ENCODE measurements at regions not wholly inside any gene's neighbourhood (a gene's known extent, or its start where the extent isn't known, plus 50 kb on each side); places are given as distances from the start of the nearest gene placed in this dataset.

- H3K4me3 ChIP-seq (ENCODE audit: low read depth, low read length, poor library complexity, severe bottlenecking) = no peak overlapping the region
- no peak overlapping the region for H3K27ac ChIP-seq (ENCODE audit: low read depth, low read length, poor library complexity, severe bottlenecking)
- H3K9me3 ChIP-seq (ENCODE audit: low read length) = no peaks in the 10 kb centered on the region
- CTCF ChIA-PET (ENCODE audit: unreplicated experiment) = no interaction called here
- no peaks in the 10 kb centered on the region for H3K4me1 ChIP-seq (ENCODE audit: insufficient read depth, low read length, poor library complexity, severe bottlenecking)
- POLR2A ChIA-PET = no interaction called here
- H3K36me3 ChIP-seq (ENCODE audit: insufficient read depth, low read length) = no peaks in the 10 kb centered on the region
- no peak for DNase-seq (ENCODE audit: low spot score)
- H3K79me2 ChIP-seq (ENCODE audit: insufficient read depth, low read depth, low read length) = no peaks in the 10 kb centered on the region
- no peak overlapping the region for H2AFZ ChIP-seq (ENCODE audit: low read length)
- no peaks in the 10 kb centered on the region for H4K20me1 ChIP-seq (ENCODE audit: insufficient read depth, low read length)
- intact Hi-C loops (cut with micrococcal nuclease; ENCODE audit: unreplicated experiment) = no loop called here
- no peaks in the 10 kb centered on the region for H3K9me2 ChIP-seq (ENCODE audit: insufficient read depth, low read length)
- no peak for TF ChIP-seq EZH2phosphoT487 (IDR thresholded peaks at IDR 0.05; ENCODE audit: borderline replicate concordance, low read depth, low read length)
- TF ChIP-seq CTCF (conservative IDR thresholded peaks at IDR 0.05; ENCODE audit: low read length) = no peak
- H3K4me2 ChIP-seq (ENCODE audit: low read length) = no peak overlapping the region
- BruUV-seq (replicated peaks) = no TSS peak
These were observed 465.2 kb downstream of the LRRC70 start for GRCh38 chr5:63043792-63044191.

GRCh38 chr5:63032343-63032742, 453.7 kb downstream of the LRRC70 start:
- CTCF ChIA-PET (ENCODE audit: unreplicated experiment) = no interaction called here
- TF ChIP-seq EZH2phosphoT487 (IDR thresholded peaks at IDR 0.05; ENCODE audit: borderline replicate concordance, low read depth, low read length) (no peak), CTCF (conservative IDR thresholded peaks at IDR 0.05; ENCODE audit: low read length) (no peak)
- H4K20me1 ChIP-seq (ENCODE audit: insufficient read depth, low read length) = no peaks in the 10 kb centered on the region
- no peak overlapping the region for H3K4me2 ChIP-seq (ENCODE audit: low read length)
- H3K4me1 ChIP-seq (ENCODE audit: insufficient read depth, low read length, poor library complexity, severe bottlenecking) = no peaks in the 10 kb centered on the region
- no peaks in the 10 kb centered on the region for H3K36me3 ChIP-seq (ENCODE audit: insufficient read depth, low read length)
- POLR2A ChIA-PET = no interaction called here
- H3K4me3 ChIP-seq (ENCODE audit: low read depth, low read length, poor library complexity, severe bottlenecking) = no peak overlapping the region
- BruUV-seq (replicated peaks) = no TSS peak
- H3K9me2 ChIP-seq (ENCODE audit: insufficient read depth, low read length) = no peaks in the 10 kb centered on the region
- no peak overlapping the region for H3K27ac ChIP-seq (ENCODE audit: low read depth, low read length, poor library complexity, severe bottlenecking)
- peak; percentile 19 for DNase-seq (ENCODE audit: low spot score)
- H3K79me2 ChIP-seq (ENCODE audit: insufficient read depth, low read depth, low read length) = no peaks in the 10 kb centered on the region
- intact Hi-C loops (cut with micrococcal nuclease; ENCODE audit: unreplicated experiment) = no loop called here
- H2AFZ ChIP-seq (ENCODE audit: low read length) = no peak overlapping the region
- peaks cover 32% of the 10 kb centered on the region; the same call in 1 of the 2 replicates for H3K9me3 ChIP-seq (ENCODE audit: low read length)

- no peaks in the 10 kb centered on the region for H3K9me2 ChIP-seq (ENCODE audit: insufficient read depth, low read length)
- H3K36me3 ChIP-seq (ENCODE audit: insufficient read depth, low read length) = no peaks in the 10 kb centered on the region
These were observed 451.3 kb downstream of the LRRC70 start for GRCh38 chr5:63029891-63030290.

More at GRCh38 chr5:63029891-63030290, 451.3 kb downstream of the LRRC70 start:
- Histone ChIP-seq H3K27ac (ENCODE audit: low read depth, low read length, poor library complexity, severe bottlenecking) (no peak overlapping the region), H2AFZ (ENCODE audit: low read length) (no peak overlapping the region), H3K4me1 (ENCODE audit: insufficient read depth, low read length, poor library complexity, severe bottlenecking) (no peaks in the 10 kb centered on the region), H3K79me2 (ENCODE audit: insufficient read depth, low read depth, low read length) (no peaks in the 10 kb centered on the region), H4K20me1 (ENCODE audit: insufficient read depth, low read length) (no peaks in the 10 kb centered on the region), H3K9me3 (ENCODE audit: low read length) (peaks cover 28% of the 10 kb centered on the region; the same call in 1 of the 2 replicates), H3K4me2 (ENCODE audit: low read length) (no peak overlapping the region), H3K4me3 (ENCODE audit: low read depth, low read length, poor library complexity, severe bottlenecking) (no peak overlapping the region)
- POLR2A ChIA-PET = interaction anchor here (0.6 to 1.1 kb wide), 2 partner anchors 9 to 515 kb away, joined by 4 to 6 read pairs; no protein-coding TSS in a partner anchor
- no TSS peak for BruUV-seq (replicated peaks)
- intact Hi-C loops (cut with micrococcal nuclease; ENCODE audit: unreplicated experiment) = no loop called here
- CTCF ChIA-PET (ENCODE audit: unreplicated experiment) = no interaction called here
- DNase-seq (ENCODE audit: low spot score) = no peak
- TF ChIP-seq EZH2phosphoT487 (IDR thresholded peaks at IDR 0.05; ENCODE audit: borderline replicate concordance, low read depth, low read length) (no peak), CTCF (conservative IDR thresholded peaks at IDR 0.05; ENCODE audit: low read length) (no peak)
